K562 (cell line): ENCODE measurements at regions not wholly inside any gene's neighbourhood (a gene's known extent, or its start where the extent isn't known, plus 50 kb on each side); places are given as distances from the start of the nearest gene placed in this dataset.
A peak's percentile ranks its signal among the peaks of the same experiment; 100 is the strongest.

ENCODE experiments used
- ATAC-seq: fragments of 200-7000 bp; cut with Tn5 transposase; 3 replicates; pipeline ENCODE4 v1.9.1; 2020; ENCODE audit warnings: moderate library complexity
- BruUV-seq: library from RNA; stranded (reverse); fragments of 400-500 nt; replicated peaks from 2 replicates; lab custom pipeline; 2021; lab: Mats Ljungman, UMichigan
- CTCF ChIA-PET: fragments of 300-600 bp; formaldehyde crosslinking; extraction: SDS; loops from one replicate; lab custom pipeline; 2021; ENCODE audit warnings: low intra/inter-chr PET ratio; lab: Yijun Ruan, JAX
- POLR2A ChIA-PET: fragments of 300-600, 350-650 bp; sonication (Branson Sonifier 250); formaldehyde crosslinking; extraction: SDS; loops from one replicate; lab custom pipeline; 2021; ENCODE audit warnings: antibody characterized with exemption, inconsistent platforms; lab: Yijun Ruan, JAX
- DNase-seq, 4 experiments: peaks; one replicate each; pipeline versions ENCODE4 v3.0.0 to v3.0.0-alpha.2; 2011 to 2018; ENCODE audit warnings: low spot score in 3 of 4, mixed read lengths in 3 of 4; ENCODE audit errors: extremely low read depth in 1 of 4
- FAIRE-seq: peaks from 2 replicates; lab custom pipeline; 2011; peaks lifted over from hg19 to GRCh38; lab: Jason Lieb, UNC
- H2AFZ ChIP-seq: 2 replicates; pipeline ENCODE4 v1.6.0; 2011; ENCODE audit warnings: low read depth, low read length, control low read depth, inconsistent platforms
- H3K27ac ChIP-seq: fragments of 200-600 bp; 3 replicates; pipeline ENCODE4 v1.8.0; 2011; ENCODE audit warnings: low read depth, mild to moderate bottlenecking, control low read depth, inconsistent platforms, low read length, moderate library complexity, mixed read lengths; ENCODE audit errors: extremely low read depth
- H3K27me3 ChIP-seq, 2 experiments: fragments of 300-600 bp in 1 of 2; 2 replicates in 1 of 2; 3 replicates in 1 of 2; pipeline versions ENCODE4 v1.6.0 to v1.8.0; 2011; ENCODE audit warnings: inconsistent platforms in 2 of 2, low read length in 2 of 2, mild to moderate bottlenecking in 1 of 2, mixed read lengths in 1 of 2, moderate library complexity in 1 of 2; ENCODE audit not compliant: control insufficient read depth in 2 of 2, insufficient read depth in 2 of 2
- H3K36me3 ChIP-seq: fragments of 300-600 bp; 3 replicates; pipeline ENCODE4 v1.8.0; 2011; ENCODE audit warnings: mild to moderate bottlenecking, low read length, inconsistent platforms; ENCODE audit not compliant: control insufficient read depth, insufficient read depth
- H3K4me1 ChIP-seq, 2 experiments: fragments of 200-600 bp in 1 of 2; replicated peaks in 1 of 2; 2 replicates in 1 of 2; 3 replicates in 1 of 2; pipeline versions ENCODE4 v1.5.1 to v1.8.0; 2011; ENCODE audit warnings: inconsistent platforms in 2 of 2, low read length in 2 of 2, mild to moderate bottlenecking in 1 of 2, mixed read lengths in 1 of 2, moderate library complexity in 1 of 2; ENCODE audit not compliant: control insufficient read depth in 2 of 2, insufficient read depth in 2 of 2
- H3K4me2 ChIP-seq: 2 replicates; pipeline ENCODE4 v1.6.1; 2011; ENCODE audit warnings: low read length, control low read depth, inconsistent platforms, mixed read lengths; ENCODE audit not compliant: insufficient read depth
- H3K4me3 ChIP-seq: fragments of 200-600 bp; sonication (generic), shearing (Covaris generic); 2 replicates; pipeline ENCODE4 v1.5.1; 2016; ENCODE audit warnings: control low read depth, inconsistent platforms
- H3K79me2 ChIP-seq: fragments of 200-600 bp; 3 replicates; pipeline ENCODE4 v1.8.0; 2011; ENCODE audit warnings: low read length, inconsistent platforms; ENCODE audit not compliant: control insufficient read depth, insufficient read depth
- H3K9ac ChIP-seq, 2 experiments: 2 replicates each; pipeline versions ENCODE4 v1.6.0 to v1.6.1; 2011; ENCODE audit warnings: low read depth in 2 of 2, low read length in 2 of 2, control low read depth in 1 of 2, inconsistent platforms in 1 of 2, mild to moderate bottlenecking in 1 of 2, mixed read lengths in 1 of 2; ENCODE audit not compliant: insufficient read depth in 1 of 2
- H3K9me1 ChIP-seq: one replicate; pipeline ENCODE4 v1.6.0; 2011; ENCODE audit warnings: inconsistent platforms, mild to moderate bottlenecking, low read length, moderate library complexity; ENCODE audit not compliant: control insufficient read depth, insufficient read depth
- H3K9me3 ChIP-seq: replicated peaks from 2 replicates; pipeline ENCODE4 v1.5.1; 2011; ENCODE audit warnings: low read depth, low read length, inconsistent platforms; ENCODE audit not compliant: control insufficient read depth, insufficient read depth
- H4K20me1 ChIP-seq: replicated peaks from 2 replicates; pipeline ENCODE4 v1.6.1; 2011; ENCODE audit warnings: low read length, inconsistent platforms, mixed read lengths; ENCODE audit not compliant: control insufficient read depth, insufficient read depth
- BRF2 ChIP-seq: IDR thresholded peaks from 3 replicates; pipeline ENCODE4 v1.6.1; 2011; ENCODE audit warnings: borderline replicate concordance, mild to moderate bottlenecking; ENCODE audit not compliant: insufficient read length, insufficient read depth
- HINFP ChIP-seq: fragments of 450-650 bp; conservative IDR thresholded peaks from 2 replicates; pipeline ENCODE4 v1.6.1; 2016; ENCODE audit warnings: missing genetic modification characterization, low read depth, mild to moderate bottlenecking, control low read depth, missing compliant biosample characterization
- KHSRP ChIP-seq: fragments of 450-650 bp; IDR thresholded peaks from 2 replicates; pipeline ENCODE4 v1.6.1; 2017
- MECOM ChIP-seq: fragments of 250-450 bp; sonication (Bioruptor Pico); IDR thresholded peaks from 2 replicates; pipeline ENCODE4 v1.8.0; 2022; ENCODE audit warnings: inconsistent platforms
- MYBL2 ChIP-seq, 2 experiments: fragments of 450-650 bp in 1 of 2; sonication (generic) in 1 of 2; formaldehyde crosslinking in 1 of 2; IDR thresholded peaks; 2 replicates each; pipeline versions ENCODE4 v1.6.1 to v1.8.1; 2017 to 2022; ENCODE audit warnings: borderline replicate concordance in 1 of 2, inconsistent platforms in 1 of 2, low read depth in 1 of 2, mild to moderate bottlenecking in 1 of 2, missing genetic modification reagents in 1 of 2, moderate library complexity in 1 of 2
- POLR2A ChIP-seq: fragments of 450-650 bp; conservative IDR thresholded peaks from 2 replicates; pipeline ENCODE4 v1.6.1; 2016
- RAD21 ChIP-seq, 2 experiments: fragments of 250-450 bp in 1 of 2; fragments of 450-650 bp in 1 of 2; sonication (Bioruptor Pico) in 1 of 2; formaldehyde crosslinking in 1 of 2; IDR thresholded peaks in 1 of 2; conservative IDR thresholded peaks in 1 of 2; 2 replicates each; pipeline versions ENCODE4 v1.4.0 to v1.8.0; 2020 to 2022; ENCODE audit warnings: mild to moderate bottlenecking in 2 of 2, moderate library complexity in 1 of 2
- RAD51 ChIP-seq: fragments of 450-650 bp; IDR thresholded peaks from 2 replicates; pipeline ENCODE4 v1.7.1; 2016; ENCODE audit warnings: low read depth, mild to moderate bottlenecking, borderline replicate concordance
- RBM17 ChIP-seq: fragments of 200-400 bp; formaldehyde crosslinking; IDR thresholded peaks from 2 replicates; pipeline ENCODE4 v1.6.1; 2017; ENCODE audit warnings: low read depth, mild to moderate bottlenecking, low read length, borderline replicate concordance
- STAG1 ChIP-seq: sonication (generic); formaldehyde crosslinking; IDR thresholded peaks from 2 replicates; pipeline ENCODE4 v1.5.0; 2020; ENCODE audit warnings: missing genetic modification reagents, borderline replicate concordance
- ZNF740 ChIP-seq, 3 experiments: fragments of 200-800 bp in 1 of 3; sonication (Bioruptor generic) in 1 of 3; sonication (generic) in 1 of 3; formaldehyde crosslinking in 1 of 3; IDR thresholded peaks; 2 replicates each; pipeline versions ENCODE4 v1.6.1 to v1.8.0; 2016 to 2022; ENCODE audit warnings: mild to moderate bottlenecking in 2 of 3, missing compliant biosample characterization in 2 of 3, missing genetic modification characterization in 2 of 3, missing genetic modification reagents in 1 of 3
- WGBS: fragments of 100-300 bp; shearing (Covaris generic); methylation state at CpG from one replicate; pipeline ENCODE4 v1.1.6; 2016; ENCODE audit warnings: low coverage, mixed read lengths; ENCODE audit not compliant: insufficient coverage; ENCODE audit errors: missing lambda C conversion rate; 5-methylcytosine and 5-hydroxymethylcytosine counted together
- in situ Hi-C: fragments of 300-500 bp; cut with MboI; formaldehyde crosslinking; loops from 4 replicates; pipeline ENCODE4 v1.15.0; 2018; ENCODE audit warnings: inconsistent platforms, mixed read lengths
- intact Hi-C: fragments of 100-400 bp; cut with micrococcal nuclease; formaldehyde crosslinking; loops from 2 replicates; pipeline ENCODE4 v1.14.2; 2022
- TF ChIP-seq, protein P1 (sequence below): sonication (generic); formaldehyde crosslinking; IDR thresholded peaks from 2 replicates; pipeline ENCODE4 v1.8.1; 2023; ENCODE audit warnings: mild to moderate bottlenecking, missing genetic modification reagents, moderate library complexity
- TF ChIP-seq, protein P2 (sequence below): fragments of 450-650 bp; formaldehyde crosslinking; IDR thresholded peaks from 2 replicates; pipeline ENCODE4 v1.4.0; 2022; ENCODE audit warnings: missing genetic modification characterization

- TF ChIP-seq, protein P1, sequence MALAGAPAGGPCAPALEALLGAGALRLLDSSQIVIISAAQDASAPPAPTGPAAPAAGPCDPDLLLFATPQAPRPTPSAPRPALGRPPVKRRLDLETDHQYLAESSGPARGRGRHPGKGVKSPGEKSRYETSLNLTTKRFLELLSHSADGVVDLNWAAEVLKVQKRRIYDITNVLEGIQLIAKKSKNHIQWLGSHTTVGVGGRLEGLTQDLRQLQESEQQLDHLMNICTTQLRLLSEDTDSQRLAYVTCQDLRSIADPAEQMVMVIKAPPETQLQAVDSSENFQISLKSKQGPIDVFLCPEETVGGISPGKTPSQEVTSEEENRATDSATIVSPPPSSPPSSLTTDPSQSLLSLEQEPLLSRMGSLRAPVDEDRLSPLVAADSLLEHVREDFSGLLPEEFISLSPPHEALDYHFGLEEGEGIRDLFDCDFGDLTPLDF (CRISPR knock-in tag), result no peak
- TF ChIP-seq MECOM (CRISPR knock-in tag) (no peak), HINFP (tag) (no peak), MYBL2 (IDR thresholded peaks at IDR 0.05; ENCODE audit: low read depth) (no peak), MYBL2 (CRISPR knock-in tag; IDR thresholded peaks at IDR 0.05; ENCODE audit: borderline replicate concordance) (no peak), RBM17 (no peak)
These were observed 81.9 kb downstream of the MZT1 start (continued) for GRCh38 chr13:72645521-72645920.

- no peaks in the 10 kb centered on the region for H4K20me1 ChIP-seq
- in situ Hi-C loops (no loop called here), intact Hi-C loops (no loop called here)
- H3K4me2 ChIP-seq, result no peak overlapping the region
- no peak overlapping the region for H2AFZ ChIP-seq
- H3K4me1 ChIP-seq, result no peaks in the 10 kb centered on the region
- H3K4me3 ChIP-seq, result no peak overlapping the region
- H3K27me3 ChIP-seq, result no peaks in the 10 kb centered on the region
- H3K36me3 ChIP-seq, result no peaks in the 10 kb centered on the region
- POLR2A ChIA-PET, result no interaction called here
- DNase-seq (peak; percentile 8 to 40 (median 11)), ATAC-seq (peak; percentile 74), FAIRE-seq (no peak)
- H3K79me2 ChIP-seq, result no peaks in the 10 kb centered on the region
- H3K9me1 ChIP-seq, result no peaks in the 10 kb centered on the region
- H3K27ac ChIP-seq, result no peak overlapping the region
- H3K9ac ChIP-seq, result no peak overlapping the region
- 2% methylated on average over 3 of the region's 3 CpGs for WGBS
- H3K9me3 ChIP-seq, result no peaks in the 10 kb centered on the region
- CTCF ChIA-PET, result no interaction called here
- no TSS peak for BruUV-seq
- TF ChIP-seq POLR2A, result no peak
- TF ChIP-seq, protein P2, sequence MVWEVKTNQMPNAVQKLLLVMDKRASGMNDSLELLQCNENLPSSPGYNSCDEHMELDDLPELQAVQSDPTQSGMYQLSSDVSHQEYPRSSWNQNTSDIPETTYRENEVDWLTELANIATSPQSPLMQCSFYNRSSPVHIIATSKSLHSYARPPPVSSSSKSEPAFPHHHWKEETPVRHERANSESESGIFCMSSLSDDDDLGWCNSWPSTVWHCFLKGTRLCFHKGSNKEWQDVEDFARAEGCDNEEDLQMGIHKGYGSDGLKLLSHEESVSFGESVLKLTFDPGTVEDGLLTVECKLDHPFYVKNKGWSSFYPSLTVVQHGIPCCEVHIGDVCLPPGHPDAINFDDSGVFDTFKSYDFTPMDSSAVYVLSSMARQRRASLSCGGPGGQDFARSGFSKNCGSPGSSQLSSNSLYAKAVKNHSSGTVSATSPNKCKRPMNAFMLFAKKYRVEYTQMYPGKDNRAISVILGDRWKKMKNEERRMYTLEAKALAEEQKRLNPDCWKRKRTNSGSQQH, result no peak
- no peak for TF ChIP-seq BRF2
- TF ChIP-seq STAG1 (CRISPR knock-in tag), result no peak
- no peak for TF ChIP-seq RAD51
- TF ChIP-seq RAD21 (CRISPR knock-in tag; conservative IDR thresholded peaks at IDR 0.05 in 1 of 2, IDR thresholded peaks at IDR 0.05 in 1 of 2), result peak in 1 of 2 experiments; percentile 44; a peak in 2 of 4 replicates
- no peak for TF ChIP-seq KHSRP
- TF ChIP-seq ZNF740 (CRISPR knock-in tag; IDR thresholded peaks at IDR 0.05), result no peak
- TF ChIP-seq ZNF740 (tag; IDR thresholded peaks at IDR 0.05), result no peak
These were observed 84.0 kb downstream of the MZT1 start for GRCh38 chr13:72643311-72643989.
